Kidney capillary endothelial cell (primary cell): ENCODE measurements at regions not wholly inside any gene's neighbourhood (a gene's known extent, or its start where the extent isn't known, plus 50 kb on each side); places are given as distances from the start of the nearest gene placed in this dataset.
A peak's percentile ranks its signal among the peaks of the same experiment; 100 is the strongest.

ENCODE experiments used
- DNase-seq: peaks from one replicate; pipeline ENCODE4 v3.0.0-alpha.2; 2018; ENCODE audit warnings: low spot score

DNA sequence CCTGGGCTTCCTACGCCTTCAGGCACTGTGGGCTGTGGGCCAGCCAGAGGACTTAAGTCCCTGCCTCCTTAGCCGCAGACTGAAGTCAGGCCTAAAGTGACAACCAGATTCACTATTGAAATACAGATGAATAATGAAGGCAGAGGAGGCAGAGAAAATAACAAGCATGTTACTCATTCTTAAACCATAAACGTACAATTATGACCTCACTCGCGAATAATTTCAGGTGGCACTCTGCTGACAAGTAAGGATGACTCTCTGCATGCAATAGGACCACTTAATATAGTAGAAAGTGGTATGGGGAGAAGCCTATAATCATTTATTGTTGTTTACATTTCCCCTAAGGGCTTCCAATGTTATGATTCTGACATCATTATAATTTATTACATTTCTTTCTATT, 409.2 kb upstream of the FGF13 start:
- no peak for DNase-seq

DNA sequence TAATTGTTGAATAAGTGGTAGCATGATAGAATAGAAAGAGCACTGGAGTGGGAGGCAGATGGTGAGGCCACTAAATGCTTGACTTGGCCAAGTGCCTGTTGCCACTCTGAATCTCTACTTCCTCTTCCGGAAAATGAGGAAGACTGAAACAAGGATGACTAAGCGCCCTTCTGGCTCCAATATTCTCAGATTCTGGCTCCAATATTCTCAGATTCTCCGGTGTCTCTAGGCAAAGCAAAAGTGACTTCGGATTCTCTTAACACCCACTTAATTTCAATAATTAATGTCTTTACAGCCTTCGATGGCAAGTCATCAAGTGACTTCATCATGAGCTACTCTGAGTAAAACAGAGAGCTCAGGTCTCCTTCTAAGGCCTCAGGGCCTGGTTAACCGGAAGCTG, 402.2 kb upstream of the FGF13 start:
- peak; percentile 38 for DNase-seq

DNA sequence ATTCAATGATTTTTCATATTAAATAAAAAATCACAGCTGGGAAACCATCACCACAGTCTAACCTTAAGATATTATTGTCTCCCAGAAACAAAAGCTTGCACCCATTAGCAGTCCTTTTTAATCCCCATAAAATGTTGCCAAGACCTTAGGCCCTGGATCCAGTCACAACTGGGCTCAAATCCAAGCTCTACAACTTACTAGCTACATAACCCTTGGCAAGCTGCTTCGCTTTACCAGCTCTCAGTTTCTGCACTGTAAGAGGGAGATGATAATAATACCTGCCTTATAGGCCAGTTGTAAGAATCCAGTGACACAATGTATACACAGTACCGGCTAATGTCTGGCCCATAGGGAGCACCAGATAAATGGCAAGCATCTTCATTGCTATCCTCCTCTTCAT, 400.9 kb upstream of the FGF13 start:
- no peak for DNase-seq

DNA sequence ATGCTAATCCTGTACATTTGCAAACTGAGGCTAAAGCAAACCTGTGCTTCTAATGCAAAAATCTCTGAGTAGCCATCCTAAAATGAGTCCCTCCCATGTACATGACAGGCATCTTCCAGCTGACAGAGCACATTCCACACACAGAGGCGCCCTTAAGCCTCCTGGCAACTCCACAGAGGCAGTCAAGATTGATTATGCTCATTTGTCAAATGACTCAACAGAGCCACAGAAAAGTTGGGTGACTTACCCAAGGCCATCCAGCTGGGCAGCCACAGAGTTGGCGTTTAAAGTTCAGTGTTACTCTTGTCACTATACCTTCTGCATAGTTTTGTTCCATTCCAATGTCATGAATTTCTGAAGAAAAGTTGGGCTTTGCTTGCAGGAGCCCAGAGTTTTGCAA, 394.6 kb upstream of the FGF13 start:
- no peak for DNase-seq

DNA sequence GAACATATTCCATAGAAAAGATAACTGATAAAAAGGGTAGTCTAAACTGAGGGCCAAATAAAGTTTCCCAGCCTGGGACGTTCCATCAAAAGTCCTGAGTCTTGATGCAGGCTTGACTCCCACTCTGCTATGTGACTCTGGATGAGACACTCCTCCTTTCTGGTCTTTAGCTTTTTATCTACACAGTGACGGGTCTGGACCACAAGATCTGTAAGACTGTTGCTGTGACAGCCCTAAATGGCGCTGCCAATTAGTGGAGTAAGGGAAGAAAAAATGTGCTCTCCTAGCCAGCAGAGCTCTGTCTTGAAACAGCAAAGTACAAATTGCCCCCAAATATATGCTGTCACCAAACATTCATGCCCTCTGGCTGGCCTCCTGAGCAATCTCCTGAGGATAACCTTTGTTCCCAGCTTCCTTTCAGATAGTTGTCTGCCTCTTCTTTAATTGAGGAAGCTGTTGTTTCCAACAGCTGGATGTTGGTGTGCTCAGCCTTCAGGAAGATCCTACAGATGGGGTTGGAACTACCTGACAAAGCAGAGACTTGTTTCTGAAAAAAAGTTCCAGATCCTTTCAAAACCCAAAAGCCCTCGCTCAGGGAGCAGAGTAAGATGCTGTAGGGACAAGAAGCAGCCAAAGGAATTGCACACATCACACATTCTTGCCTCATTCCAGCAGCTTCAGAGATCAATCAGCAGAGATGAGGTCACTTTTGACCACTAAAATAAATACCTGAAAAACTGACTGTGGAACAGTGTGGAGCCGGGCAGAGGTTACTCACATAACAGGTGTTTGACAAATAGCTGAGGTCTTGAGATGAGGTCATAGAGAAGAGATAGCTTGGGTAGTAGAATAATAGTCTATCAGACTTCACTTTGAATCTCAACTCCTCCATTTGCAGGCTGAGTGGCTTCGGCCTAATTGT, 383.4 kb upstream of the FGF13 start:
- no peak for DNase-seq

DNA sequence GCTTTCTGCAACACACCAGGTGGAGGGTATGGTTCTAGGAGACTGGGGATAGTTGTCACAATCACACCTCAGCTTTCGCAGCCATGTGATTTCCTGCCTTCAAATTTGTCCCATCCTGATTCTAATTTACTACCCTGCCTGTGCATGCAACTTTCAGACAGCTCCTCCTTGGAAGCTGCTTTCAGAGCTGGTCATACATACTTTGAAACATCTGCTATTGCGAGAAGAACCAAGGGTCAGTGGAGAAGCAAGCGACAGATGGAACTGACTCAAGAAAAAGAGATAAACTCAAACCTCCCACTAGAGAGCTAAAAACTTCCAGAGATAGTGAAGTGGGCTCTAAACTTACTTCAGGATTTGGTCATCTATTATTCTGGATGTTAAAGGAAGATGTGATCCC, 381.7 kb upstream of the FGF13 start:
- DNase-seq: no peak

DNA sequence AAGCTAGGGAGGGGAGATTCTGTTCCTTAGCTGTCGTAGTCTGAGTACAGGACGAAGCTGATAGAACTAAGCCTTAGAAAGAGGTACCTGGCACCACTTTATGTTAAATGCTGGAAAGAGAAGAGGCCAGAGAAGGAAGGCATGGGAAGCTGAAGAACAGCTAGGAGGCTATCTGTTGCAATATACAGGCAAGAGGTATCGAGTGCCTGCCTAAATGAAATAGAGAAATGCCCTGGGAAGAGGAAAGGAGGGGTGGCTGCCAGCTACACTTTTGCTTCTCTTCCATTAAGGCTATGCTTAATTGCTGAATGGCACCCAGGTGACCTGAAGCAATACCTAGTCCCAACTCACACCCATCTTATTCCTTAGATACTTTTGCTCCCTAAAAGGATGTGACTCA, 380.4 kb upstream of the FGF13 start:
- DNase-seq: no peak

DNA sequence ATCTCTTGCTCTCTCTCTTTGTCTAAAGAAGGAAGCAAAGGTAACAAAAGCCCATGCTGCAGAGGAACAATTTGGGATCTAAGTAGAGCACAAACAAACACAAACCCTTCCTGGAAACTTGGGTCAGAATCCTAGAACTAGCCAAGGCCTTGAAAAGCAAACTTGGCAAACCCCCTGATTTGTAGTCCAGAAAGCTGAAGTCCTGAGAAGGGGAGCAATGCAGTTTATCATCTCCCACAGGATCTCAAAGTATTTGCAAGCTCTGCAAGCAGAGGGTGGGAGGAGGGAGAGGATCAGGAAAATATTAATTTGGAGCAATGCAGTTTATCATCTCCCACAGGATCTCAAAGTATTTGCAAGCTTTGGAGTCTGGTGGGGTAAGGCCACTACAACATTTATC, 379.5 kb upstream of the FGF13 start:
- no peak for DNase-seq

DNA sequence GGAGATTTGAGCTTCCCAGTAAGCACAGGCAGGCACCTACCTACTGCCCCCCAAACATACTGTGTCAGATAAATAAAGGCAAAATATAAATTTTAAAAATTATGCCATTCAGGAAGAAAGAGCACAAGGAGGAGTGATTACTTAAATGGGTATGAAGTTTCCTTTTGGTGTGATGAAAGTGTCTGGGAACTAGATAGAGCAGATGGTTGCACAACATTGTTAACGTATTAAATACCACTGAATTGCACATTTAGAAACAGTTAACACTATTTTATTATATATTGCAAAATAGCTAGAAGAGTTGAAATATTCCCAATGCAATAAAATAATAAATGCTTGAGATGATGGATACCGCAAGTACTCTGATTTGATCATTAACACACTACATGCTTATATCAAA, 374.7 kb upstream of the FGF13 start:
- no peak for DNase-seq

DNA sequence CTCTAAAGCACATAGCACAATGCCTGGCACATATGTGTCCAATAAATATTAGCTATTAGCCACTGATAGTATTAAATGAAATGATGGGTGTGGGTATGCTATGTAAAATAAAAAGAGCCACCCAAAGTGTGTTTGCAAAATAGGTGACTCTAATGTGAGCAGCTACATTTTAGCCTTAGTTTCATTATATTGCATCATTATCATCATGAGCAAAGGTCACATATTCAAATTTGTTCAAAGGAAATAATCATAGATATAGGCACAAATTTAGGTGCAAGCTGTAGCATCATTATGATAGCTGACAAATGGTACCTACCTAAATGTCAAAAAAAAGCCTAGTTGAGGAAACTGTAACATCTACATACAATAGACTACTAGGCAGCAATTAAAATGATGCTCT, 373.9 kb upstream of the FGF13 start:
- DNase-seq: no peak

DNA sequence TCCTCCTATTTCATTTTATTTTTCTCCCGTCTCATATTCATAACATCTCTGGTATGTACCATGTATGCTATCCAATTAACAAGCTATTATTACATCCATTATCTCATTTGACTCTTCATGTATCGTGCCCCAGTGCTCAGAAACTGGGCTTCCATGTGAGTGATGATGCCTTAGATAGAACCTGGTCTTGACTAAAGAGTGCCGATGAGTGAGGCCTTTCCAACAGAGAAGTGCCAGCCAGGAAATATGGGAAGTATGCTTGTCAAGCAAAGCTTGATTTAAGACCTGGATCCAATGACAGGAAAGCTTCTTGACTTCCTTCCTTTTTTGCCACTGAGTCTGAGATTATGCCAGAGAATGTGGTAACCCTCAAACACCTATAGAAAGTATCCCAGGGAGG, 371.7 kb upstream of the FGF13 start:
- DNase-seq: no peak

DNA sequence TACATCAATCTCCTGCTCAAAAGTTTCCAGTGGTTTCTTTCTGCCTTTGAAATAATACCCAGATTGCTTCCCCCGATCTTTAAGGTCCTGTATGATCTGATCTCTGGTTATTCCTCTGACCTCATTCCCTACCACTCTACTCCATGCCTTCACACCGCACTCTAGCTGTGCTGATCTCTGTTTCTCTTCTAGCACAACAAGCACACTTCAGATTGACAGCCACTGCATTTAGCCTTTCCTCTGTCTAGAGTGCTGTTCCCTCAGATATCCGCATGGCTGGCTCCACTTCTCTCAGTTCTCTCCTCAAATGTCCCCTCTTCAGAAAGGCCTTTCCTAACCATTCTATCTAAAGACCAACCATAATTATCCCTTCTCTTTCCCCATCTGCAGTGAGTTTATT, 370.4 kb upstream of the FGF13 start:
- no peak for DNase-seq

DNA sequence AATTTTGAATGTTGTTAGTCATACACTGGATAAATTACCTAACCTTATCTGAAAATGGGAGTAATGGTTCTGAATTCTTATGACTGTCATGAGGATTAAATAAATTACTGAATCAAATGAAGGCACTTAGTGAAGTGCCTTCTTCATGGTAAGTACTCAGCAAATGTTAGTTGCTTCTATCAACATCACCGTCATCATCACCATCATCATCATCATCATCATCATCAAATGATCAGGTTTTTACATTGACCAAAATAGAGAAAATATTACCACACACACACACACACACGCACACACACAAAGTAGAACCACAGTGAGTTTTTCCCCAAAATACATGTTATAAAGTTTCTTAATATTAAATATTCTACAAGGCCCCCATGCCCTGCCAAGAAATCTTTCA, 368.3 kb upstream of the FGF13 start:
- no peak for DNase-seq

DNA sequence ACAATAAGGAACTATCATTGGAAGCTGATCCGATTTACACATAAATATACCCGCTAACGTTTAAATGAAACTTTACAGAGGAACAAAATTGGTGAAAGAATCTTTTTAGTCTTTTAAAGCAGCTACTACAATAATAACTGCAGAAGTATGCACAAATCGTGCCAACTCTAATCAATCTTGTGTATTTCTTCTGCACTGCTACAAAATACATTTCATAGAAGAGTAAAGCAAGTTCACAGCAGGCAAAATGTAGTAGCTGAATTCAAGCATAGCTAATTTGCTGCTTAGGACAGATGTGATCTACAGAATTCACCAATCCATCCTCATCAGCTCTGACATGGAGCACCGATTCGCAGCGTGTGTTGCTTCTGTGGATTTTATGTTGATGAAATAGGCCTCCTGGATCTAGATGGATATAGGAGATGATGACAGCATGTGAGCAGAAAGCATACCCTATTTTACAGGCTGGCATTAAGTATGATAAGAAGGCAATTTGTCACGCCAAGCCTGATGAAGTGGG, 367.3 kb upstream of the FGF13 start:
- no peak for DNase-seq

DNA sequence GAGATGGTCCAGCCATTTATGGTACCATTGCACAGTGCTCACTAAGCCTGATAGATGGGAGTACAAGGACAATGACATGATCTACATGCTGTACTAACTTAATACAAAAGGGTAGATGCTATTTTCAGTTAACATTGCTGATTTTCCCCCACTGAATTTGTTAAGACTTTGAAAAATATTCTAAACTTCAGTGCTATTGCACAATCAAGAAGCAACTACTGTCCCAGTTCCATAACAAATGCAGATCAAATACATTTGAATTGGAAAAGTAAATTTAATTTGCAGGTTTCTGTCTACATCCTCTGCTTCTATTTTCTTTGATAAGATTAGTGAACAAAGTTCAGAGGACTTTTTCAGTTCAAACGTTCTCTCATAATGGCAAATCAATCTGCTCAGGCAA, 366.8 kb upstream of the FGF13 start:
- no peak for DNase-seq

DNA sequence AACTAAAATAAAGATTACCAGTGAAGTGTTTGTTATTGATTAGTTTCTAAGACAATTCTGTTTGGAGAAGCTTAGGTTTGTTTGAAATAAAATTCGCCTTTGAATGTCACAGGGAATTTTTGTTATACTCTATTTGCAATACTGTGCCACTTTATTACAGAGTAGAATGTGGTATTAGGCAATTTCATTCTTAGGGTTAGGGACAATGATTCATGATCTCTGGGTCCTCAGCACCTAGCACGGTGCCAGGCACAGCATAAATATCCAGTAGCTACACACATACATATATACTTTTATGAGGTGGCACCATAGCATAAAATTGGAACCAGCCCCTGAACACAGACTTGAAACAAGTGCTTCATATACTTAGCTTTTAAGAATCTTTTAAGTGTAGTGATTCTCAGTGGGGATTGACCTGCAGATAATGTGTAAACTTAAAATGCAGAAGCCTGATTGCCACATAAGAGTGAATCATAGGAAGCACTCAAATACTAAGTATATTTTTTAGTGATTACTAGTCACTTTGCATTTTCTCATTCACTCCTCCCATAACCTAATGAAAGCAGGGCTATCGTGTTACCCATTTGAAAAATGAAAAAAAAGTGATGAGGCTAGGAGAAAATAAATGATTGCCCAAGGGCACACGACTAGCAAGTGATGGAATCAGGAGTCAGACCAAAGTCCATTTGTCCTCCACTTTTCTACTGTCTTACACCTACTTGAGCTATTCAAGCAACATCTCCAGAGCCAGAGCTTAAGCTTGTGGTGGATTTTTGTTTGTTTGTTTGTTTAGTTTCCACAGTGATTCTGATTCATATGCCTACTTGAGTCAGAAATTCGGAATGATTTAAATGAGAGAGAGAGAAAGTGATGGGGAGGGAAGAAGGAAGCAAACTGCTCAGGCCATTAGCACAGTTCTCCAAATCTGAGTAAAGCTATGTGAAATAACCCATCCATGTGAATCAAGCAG, 366.0 kb upstream of the FGF13 start:
- DNase-seq: no peak

DNA sequence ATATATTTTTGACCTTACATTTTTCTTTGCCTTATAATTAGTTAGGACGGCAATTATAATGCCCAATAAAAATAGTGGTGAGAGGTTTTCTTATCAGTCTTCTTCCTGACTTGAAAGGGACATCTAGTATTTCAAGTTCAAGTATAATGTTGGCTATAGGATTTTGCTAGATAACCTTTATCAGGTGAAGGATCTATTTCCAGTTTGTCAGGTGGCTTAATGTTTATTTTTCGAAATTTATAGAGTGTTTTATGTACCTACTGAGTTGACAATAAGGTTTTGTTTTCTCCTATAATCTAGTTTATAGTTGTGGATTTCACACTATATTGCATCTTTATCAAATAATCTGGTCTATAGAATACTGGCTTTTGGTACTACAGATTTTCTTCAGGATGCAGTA, 351.8 kb upstream of the FGF13 start:
- DNase-seq: no peak

DNA sequence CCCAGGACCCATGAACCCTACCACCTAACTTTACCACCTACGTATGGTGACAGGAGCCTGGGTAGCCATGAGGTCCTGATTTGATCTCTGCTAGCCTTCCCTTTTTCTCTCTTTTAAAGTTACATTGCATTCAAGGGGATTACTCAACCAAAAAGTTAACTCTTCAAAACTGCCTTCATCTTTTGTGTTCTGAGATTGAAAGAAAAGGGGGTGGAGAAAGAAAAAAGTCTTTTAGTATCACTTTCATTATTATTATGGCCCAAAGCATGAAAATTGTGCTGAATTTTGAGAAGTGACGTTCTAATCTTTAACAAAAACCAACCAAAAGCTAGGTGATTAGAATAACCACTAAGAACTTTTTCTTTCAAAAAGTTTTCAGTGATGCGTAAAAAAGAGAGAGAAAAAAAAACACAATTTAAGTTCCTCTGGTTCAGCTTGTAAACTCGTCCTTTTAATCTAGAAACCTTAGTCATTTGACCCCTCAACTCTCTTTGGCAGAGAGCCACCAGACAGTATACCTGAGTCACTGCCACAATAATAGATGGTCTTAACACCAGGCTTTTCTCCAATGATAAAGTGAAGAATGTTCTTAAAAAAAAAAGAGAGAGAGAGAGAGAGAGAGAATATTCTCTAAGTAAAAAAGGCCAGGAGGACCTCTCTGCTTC, 347.4 kb upstream of the FGF13 start:
- DNase-seq: peak; percentile 40

DNA sequence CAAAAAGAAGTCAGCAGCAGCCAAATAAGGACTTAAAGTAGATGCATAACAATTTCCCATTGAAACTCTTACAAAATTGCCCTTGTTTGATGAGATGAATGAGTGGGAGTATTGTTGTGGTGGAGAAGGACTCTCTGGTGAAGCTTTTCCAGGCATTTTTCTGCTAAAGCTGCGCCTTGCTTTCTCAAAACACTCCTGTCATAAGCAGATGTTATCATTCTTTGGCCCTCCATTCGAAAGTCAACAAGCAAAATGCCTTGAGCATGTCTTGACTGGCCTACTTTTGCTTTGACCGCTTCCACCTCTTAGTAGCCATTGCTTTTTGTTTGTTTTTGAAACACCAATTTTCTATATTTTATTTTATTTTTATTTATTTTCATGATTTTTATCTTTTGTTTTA, 340.9 kb upstream of the FGF13 start:
- DNase-seq: no peak

DNA sequence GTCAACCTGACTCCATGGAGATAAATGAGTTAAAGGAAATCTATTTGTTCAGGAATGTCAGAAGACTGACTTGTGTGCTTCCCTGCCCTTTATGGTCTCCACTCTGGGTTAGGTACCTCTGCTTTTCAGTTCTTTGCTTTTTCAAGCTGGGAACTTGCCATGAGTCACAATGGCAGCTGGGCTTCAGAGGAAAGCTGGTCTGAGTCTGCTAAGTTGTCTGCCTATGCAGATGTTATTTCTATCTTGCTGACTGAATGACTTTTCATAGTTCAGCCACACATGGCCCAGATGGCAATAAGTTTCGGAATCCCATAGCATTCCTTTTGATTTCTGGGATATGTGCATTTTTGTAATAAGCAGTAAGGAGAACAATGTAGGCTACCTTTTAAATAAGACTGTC, 337.9 kb upstream of the FGF13 start:
- DNase-seq: no peak

DNA sequence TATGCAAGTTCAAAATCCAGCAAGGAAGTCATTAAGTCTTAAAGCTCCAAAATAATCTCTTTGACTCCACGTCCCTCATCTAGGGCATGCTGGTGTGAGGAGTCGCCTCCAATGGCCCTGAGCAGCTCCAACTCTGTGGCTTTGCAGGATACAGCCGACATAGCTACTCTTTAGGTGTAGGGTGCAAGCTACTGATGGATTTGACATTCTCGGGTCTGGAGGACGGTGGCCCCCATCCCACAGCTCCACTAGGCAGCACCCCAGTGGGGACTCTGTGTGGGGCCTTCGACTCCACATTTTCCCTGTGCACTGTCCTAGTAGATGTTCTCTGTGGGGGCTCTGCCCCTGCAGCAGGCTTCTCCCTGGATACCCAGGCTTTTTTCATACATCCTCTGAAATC, 333.2 kb upstream of the FGF13 start:
- no peak for DNase-seq

DNA sequence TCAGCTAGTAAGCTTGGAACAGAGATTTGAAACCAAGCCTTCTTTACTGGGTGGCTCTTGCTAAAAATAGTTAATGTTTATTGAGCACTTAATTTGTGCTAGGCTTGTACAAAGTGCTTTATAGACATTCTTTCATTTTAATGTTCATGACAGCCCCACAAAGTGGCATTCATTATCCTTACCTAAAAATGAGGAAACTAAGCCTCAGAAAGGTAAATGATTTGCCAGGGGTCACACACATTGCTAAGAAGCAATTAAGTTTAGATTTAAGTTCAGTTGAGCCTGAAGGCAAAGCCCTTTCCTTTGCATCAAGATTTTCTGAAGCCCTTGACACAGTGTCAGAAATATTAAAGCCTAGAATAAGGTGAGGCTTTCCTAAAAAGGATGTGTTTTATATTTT, 327.5 kb upstream of the FGF13 start:
- DNase-seq: no peak
